ENCODE measurements at regions not wholly inside any gene's neighbourhood (a gene's known extent, or its start where the extent isn't known, plus 50 kb on each side); places are given as distances from the start of the nearest gene placed in this dataset.

- TF ChIP-seq CTCF (IDR thresholded peaks at IDR 0.05) = no peak
- TF ChIP-seq POLR2A (IDR thresholded peaks at IDR 0.05) = no peak
Measured at GRCh38 chr7:112587504-112587903, 106.7 kb downstream of the LSMEM1 start.

Measured in heart left ventricle (tissue), 13 donors.